ENCODE measurements at regions not wholly inside any gene's neighbourhood (a gene's known extent, or its start where the extent isn't known, plus 50 kb on each side); places are given as distances from the start of the nearest gene placed in this dataset.

DNA sequence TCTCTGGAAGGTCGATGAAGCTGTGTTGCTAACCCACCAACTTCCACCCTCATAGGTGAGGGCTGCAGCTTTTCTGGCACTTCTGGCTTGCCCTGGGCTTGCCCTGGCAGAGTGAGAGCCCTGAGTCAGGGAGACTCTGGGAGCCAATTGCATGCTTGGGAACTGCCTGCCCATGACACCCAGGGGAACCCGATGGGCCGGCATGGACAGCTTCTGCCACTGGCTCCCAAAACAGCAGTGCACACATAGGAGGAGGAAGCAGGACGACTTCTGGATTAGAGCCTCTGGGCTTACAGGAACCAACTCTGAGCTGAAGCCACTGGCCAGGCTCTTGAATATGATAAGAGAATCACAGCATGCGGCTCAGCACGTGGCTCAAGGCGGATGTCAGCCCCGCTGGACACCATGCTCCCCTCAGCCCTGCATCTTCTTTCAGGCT is 135.2 kb upstream of the UNC5B start:
- peaks cover 7% of the 10 kb centered on the region for H3K27me3 ChIP-seq (ENCODE audit: insufficient read depth, low read length)
- no peak overlapping the region for H3K9ac ChIP-seq (ENCODE audit: low read depth, low read length)
- no peak overlapping the region for H3K4me3 ChIP-seq (ENCODE audit: low read length)
- no peak overlapping the region for H3K27ac ChIP-seq (ENCODE audit: low read length)
- H3K36me3 ChIP-seq (ENCODE audit: insufficient read depth, low read depth, low read length): no peaks in the 10 kb centered on the region
- peaks cover 13% of the 10 kb centered on the region; the same call in 1 of the 2 replicates for H3K4me1 ChIP-seq (ENCODE audit: insufficient read depth, low read length)
- H3K9me3 ChIP-seq (ENCODE audit: insufficient read depth, low read depth, low read length): no peaks in the 10 kb centered on the region

DNA sequence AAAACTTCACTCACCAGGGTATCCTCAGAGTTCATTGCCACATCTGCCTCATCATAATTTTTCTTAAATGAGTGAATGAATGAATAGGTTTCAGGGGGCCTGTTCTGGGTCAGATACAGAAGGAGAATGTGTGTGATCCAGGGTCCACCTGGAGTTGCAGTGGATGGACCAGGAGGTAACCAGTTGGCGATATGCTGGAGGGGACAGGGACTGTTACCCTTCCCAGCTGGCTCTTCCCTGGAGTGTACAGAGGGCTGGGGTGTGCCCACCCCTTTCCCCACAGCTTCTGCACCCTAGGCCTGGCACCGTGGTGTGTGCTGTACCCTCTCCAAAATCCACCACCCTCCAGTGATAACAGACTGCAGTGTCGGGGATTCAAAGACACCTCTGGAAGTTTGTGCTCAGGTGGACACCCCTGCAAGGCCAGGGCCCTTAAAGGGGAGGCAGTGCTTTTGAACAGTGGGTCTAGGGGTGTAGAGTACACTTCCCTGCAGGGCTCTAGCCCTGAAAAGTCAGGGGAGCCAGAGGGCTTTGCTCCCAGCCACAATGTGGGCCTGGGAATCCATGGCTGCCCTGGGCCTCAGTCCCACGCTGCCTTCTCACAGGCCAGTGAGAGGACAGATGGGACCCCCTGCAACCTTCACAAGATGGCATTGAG is 134.4 kb upstream of the UNC5B start:
- no peaks in the 10 kb centered on the region for H3K9me3 ChIP-seq (ENCODE audit: insufficient read depth, low read depth, low read length)
- H3K4me1 ChIP-seq (ENCODE audit: insufficient read depth, low read length): peaks cover 13% of the 10 kb centered on the region; the same call in 1 of the 2 replicates
- H3K36me3 ChIP-seq (ENCODE audit: insufficient read depth, low read depth, low read length): no peaks in the 10 kb centered on the region
- H3K9ac ChIP-seq (ENCODE audit: low read depth, low read length): no peak overlapping the region
- H3K27ac ChIP-seq (ENCODE audit: low read length): no peak overlapping the region
- H3K4me3 ChIP-seq (ENCODE audit: low read length): no peak overlapping the region
- H3K27me3 ChIP-seq (ENCODE audit: insufficient read depth, low read length): peaks cover 7% of the 10 kb centered on the region

DNA sequence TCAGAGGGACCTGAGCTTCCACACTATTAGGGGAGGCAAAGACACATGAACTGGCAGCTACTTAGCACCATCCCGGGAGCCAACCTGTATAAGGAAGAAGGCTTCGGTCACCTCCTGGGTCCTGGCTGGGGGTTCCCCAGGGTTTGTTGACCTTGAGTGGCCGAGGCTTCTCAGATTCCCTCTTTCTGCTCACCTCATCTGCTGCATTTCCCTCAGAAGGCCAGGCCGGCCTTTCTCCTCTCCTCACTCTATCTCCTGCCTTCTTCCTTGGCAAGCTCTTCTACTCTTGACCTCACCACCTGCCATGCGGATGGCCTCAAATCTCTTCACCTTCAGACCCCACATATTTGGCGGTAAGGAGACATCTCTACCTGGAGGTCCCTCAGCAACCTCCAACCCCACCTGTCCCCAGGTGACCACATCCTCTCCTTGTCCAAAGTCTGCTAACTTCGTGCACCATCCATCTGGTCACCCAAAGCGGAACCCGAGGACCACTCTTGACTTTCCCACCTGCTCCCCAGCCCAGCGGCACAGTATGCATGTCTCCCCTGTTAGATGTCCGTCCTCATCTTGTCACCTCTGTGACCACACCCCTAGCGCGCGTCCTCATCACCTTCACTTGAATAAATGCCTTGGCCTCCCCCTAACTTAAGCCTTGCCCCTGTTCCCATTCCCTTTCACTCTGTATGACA is 133.8 kb upstream of the UNC5B start:
- H3K4me3 ChIP-seq (ENCODE audit: low read length): no peak overlapping the region
- H3K9me3 ChIP-seq (ENCODE audit: insufficient read depth, low read depth, low read length): no peaks in the 10 kb centered on the region
- H3K36me3 ChIP-seq (ENCODE audit: insufficient read depth, low read depth, low read length): no peaks in the 10 kb centered on the region
- peaks cover 13% of the 10 kb centered on the region; the same call in 1 of the 2 replicates for H3K4me1 ChIP-seq (ENCODE audit: insufficient read depth, low read length)
- no peak overlapping the region for H3K27ac ChIP-seq (ENCODE audit: low read length)
- H3K27me3 ChIP-seq (ENCODE audit: insufficient read depth, low read length): peaks cover 7% of the 10 kb centered on the region
- H3K9ac ChIP-seq (ENCODE audit: low read depth, low read length): no peak overlapping the region

DNA sequence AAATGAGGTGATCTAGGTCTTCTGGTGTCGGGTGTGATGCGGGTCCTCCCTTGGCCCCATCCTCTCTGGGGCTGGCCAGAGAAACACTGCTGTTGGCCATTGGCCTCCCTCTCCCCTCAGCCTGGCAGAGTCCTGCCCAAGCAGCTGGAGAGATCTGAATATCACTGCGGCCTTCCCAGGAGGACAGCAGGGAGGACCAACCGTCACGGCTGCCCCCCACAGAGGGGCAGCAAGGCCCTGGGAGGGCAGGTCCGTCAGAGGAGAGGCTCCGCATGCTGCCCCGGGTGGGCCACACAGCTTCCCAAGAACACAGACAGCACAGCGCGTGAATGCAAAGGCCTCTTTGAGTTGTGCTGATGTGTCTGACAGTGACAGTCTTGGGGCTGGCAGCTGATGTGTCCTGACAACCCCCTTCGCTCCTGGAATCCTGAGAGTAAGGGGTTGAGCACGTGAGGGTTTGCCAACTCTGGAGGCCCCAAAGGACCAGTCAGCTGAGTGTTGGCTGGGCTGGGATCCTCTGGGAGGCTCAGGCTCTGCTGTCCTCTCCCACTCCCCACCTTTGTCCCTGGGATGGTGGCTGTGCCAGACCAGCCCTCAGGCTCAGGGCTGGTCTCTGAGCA is 132.5 kb upstream of the UNC5B start:
- Histone ChIP-seq H3K9me3 (ENCODE audit: insufficient read depth, low read depth, low read length) (no peaks in the 10 kb centered on the region), H3K27me3 (ENCODE audit: insufficient read depth, low read length) (peaks cover 7% of the 10 kb centered on the region), H3K27ac (ENCODE audit: low read length) (no peak overlapping the region), H3K9ac (ENCODE audit: low read depth, low read length) (no peak overlapping the region), H3K4me3 (ENCODE audit: low read length) (no peak overlapping the region), H3K36me3 (ENCODE audit: insufficient read depth, low read depth, low read length) (no peaks in the 10 kb centered on the region), H3K4me1 (ENCODE audit: insufficient read depth, low read length) (peaks cover 7% of the 10 kb centered on the region; the same call in 1 of the 2 replicates)

DNA sequence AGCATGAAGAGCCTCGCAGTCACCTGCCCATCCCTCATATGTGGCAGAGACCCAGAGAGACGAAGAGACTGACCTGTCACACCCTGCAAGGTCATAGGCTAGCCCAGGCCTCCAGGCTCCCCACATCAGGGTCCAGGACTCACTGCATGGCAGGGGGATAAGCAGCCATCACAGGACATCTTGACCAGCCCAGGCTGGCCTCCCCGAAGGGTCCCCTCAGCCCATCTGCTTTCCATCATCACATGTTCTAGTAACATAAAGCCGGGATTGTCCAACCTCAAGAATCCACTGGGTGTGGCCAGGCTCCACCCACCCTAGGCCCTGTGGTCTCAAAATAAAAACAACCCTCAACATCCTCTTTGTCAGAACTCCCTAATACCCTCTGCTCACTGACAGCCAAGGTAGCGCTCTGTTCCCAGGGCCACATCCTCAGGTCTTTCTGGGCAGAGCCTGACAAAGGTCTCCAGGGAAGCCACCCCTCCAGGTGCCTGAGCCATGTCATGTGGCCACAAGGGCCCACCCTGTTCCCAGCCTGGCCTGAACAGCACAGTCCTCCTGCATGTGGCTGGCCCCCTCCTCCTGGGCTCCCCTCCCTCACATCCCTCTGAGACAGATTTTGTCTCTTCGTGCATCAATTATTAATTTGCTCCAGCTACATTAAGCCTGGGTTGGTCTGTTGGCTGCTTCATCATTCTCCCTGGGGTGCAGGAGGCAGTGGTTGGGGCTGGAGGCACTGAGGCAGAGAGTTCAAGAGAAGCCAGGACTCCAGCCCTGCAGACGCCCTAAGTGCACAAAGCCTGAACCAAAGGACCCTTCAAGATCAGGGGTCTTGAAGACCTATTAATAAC is 131.8 kb upstream of the UNC5B start:
- Histone ChIP-seq H3K27ac (ENCODE audit: low read length) (no peak overlapping the region), H3K4me1 (ENCODE audit: insufficient read depth, low read length) (peaks cover 10% of the 10 kb centered on the region; the same call in 1 of the 2 replicates), H3K4me3 (ENCODE audit: low read length) (no peak overlapping the region), H3K9me3 (ENCODE audit: insufficient read depth, low read depth, low read length) (no peaks in the 10 kb centered on the region), H3K9ac (ENCODE audit: low read depth, low read length) (no peak overlapping the region), H3K27me3 (ENCODE audit: insufficient read depth, low read length) (peaks cover 7% of the 10 kb centered on the region), H3K36me3 (ENCODE audit: insufficient read depth, low read depth, low read length) (no peaks in the 10 kb centered on the region)

DNA sequence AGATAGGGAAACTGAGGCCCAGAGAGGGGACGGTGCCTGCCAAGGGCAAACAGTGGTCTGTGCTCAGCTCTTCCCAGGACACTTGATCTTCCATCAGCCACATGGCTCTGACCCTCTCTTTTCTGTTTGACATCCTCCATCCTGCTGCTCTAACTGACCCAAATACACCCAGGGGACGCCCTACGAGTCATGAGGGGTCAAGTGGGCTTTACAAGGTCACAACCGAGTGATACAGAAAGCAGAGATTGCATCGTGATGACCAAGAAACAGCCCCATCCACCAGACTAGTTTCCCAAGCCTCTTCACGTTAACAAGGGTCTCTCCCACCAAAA is 131.2 kb upstream of the UNC5B start:
- H3K36me3 ChIP-seq (ENCODE audit: insufficient read depth, low read depth, low read length): no peaks in the 10 kb centered on the region
- H3K9me3 ChIP-seq (ENCODE audit: insufficient read depth, low read depth, low read length): no peaks in the 10 kb centered on the region
- no peak overlapping the region for H3K4me3 ChIP-seq (ENCODE audit: low read length)
- no peak overlapping the region for H3K9ac ChIP-seq (ENCODE audit: low read depth, low read length)
- H3K4me1 ChIP-seq (ENCODE audit: insufficient read depth, low read length): peaks cover 10% of the 10 kb centered on the region; the same call in 1 of the 2 replicates
- peaks cover 7% of the 10 kb centered on the region for H3K27me3 ChIP-seq (ENCODE audit: insufficient read depth, low read length)
- no peak overlapping the region for H3K27ac ChIP-seq (ENCODE audit: low read length)

DNA sequence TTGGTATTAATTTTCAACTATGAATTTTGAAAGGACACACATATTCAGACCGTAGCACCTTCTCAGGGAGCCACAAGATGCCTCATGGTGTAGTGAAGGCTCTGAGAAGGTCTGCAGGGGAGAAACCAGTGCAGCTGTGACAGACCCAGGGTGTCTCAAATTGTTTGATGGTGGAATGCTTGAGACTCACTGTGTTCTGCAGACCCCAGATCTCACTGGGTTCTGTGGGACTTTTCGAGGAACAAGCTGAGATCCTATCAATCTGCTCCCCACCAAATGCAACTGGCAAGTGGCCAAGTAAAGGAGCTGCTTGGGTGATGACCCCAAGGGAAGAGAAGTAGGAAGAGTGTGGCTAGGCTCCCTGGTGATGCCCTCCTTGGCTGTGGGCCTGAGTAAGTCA is 130.5 kb upstream of the UNC5B start:
- Histone ChIP-seq H3K27me3 (ENCODE audit: insufficient read depth, low read length) (peaks cover 7% of the 10 kb centered on the region), H3K9me3 (ENCODE audit: insufficient read depth, low read depth, low read length) (no peaks in the 10 kb centered on the region), H3K9ac (ENCODE audit: low read depth, low read length) (no peak overlapping the region), H3K4me3 (ENCODE audit: low read length) (no peak overlapping the region), H3K4me1 (ENCODE audit: insufficient read depth, low read length) (peaks cover 10% of the 10 kb centered on the region; the same call in 1 of the 2 replicates), H3K27ac (ENCODE audit: low read length) (no peak overlapping the region), H3K36me3 (ENCODE audit: insufficient read depth, low read depth, low read length) (no peaks in the 10 kb centered on the region)

DNA sequence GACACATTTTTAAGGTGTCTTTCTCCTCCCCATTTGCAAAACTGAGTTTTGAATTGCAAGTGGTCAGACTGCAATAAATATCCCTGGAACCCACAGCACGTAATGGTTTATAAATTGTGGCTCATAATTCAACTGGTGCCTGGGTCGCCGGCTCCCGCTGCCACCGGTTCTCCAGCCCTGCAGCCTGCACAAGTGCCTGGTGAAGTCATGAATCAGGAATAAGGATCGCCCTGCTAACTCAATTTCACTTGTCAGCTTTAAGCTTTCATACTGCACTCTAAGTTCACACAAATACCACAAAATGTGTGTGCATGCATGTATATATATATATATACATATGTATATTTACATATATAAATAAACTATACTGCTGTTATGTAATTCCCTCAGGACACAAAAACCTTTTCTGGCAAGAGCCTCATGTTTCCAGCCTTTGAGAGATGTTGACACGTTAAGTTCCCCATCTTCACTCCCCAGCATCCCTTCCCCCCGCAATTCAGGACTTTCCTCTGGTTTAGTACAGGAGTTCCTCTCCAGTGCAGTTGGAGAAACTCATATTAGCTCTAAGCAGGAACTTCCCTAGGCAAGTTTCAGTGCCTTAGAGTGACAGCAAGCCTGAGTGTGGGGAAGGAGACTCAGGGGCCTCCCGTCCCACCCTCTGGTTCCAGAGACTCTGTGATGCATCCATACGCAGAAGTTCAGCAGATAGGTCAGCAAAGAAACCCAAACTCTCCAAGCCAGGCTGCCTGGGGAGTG is 129.2 kb upstream of the UNC5B start:
- H3K4me3 ChIP-seq (ENCODE audit: low read length): no peak overlapping the region
- no peak overlapping the region for H3K27ac ChIP-seq (ENCODE audit: low read length)

DNA sequence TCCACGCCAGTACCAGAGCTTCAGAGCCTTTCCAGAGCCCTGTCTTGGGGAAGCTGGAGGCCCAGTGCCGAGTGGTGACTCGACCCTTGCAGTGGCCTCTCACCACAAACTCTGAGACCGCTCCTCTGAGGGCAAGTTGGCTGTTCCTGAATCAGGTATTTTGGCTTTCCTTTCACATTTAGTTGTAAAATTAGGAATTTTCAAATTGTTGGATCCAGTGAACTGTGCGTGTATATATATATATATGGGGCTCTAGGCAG is 128.7 kb upstream of the UNC5B start:
- Histone ChIP-seq H3K4me3 (ENCODE audit: low read length) (no peak overlapping the region), H3K9ac (ENCODE audit: low read depth, low read length) (no peak overlapping the region), H3K27me3 (ENCODE audit: insufficient read depth, low read length) (no peaks in the 10 kb centered on the region; the same call in 1 of the 2 replicates), H3K9me3 (ENCODE audit: insufficient read depth, low read depth, low read length) (no peaks in the 10 kb centered on the region), H3K27ac (ENCODE audit: low read length) (no peak overlapping the region), H3K4me1 (ENCODE audit: insufficient read depth, low read length) (peaks cover 3% of the 10 kb centered on the region; the same call in 1 of the 2 replicates), H3K36me3 (ENCODE audit: insufficient read depth, low read depth, low read length) (no peaks in the 10 kb centered on the region)

More for the DNA sequence above, 129.2 kb upstream of the UNC5B start:
- peaks cover 3% of the 10 kb centered on the region; the same call in 1 of the 2 replicates for H3K4me1 ChIP-seq (ENCODE audit: insufficient read depth, low read length)
- no peaks in the 10 kb centered on the region for H3K9me3 ChIP-seq (ENCODE audit: insufficient read depth, low read depth, low read length)
- peaks cover under 1% of the 10 kb centered on the region for H3K27me3 ChIP-seq (ENCODE audit: insufficient read depth, low read length)
- H3K9ac ChIP-seq (ENCODE audit: low read depth, low read length): no peak overlapping the region
- no peaks in the 10 kb centered on the region for H3K36me3 ChIP-seq (ENCODE audit: insufficient read depth, low read depth, low read length)

DNA sequence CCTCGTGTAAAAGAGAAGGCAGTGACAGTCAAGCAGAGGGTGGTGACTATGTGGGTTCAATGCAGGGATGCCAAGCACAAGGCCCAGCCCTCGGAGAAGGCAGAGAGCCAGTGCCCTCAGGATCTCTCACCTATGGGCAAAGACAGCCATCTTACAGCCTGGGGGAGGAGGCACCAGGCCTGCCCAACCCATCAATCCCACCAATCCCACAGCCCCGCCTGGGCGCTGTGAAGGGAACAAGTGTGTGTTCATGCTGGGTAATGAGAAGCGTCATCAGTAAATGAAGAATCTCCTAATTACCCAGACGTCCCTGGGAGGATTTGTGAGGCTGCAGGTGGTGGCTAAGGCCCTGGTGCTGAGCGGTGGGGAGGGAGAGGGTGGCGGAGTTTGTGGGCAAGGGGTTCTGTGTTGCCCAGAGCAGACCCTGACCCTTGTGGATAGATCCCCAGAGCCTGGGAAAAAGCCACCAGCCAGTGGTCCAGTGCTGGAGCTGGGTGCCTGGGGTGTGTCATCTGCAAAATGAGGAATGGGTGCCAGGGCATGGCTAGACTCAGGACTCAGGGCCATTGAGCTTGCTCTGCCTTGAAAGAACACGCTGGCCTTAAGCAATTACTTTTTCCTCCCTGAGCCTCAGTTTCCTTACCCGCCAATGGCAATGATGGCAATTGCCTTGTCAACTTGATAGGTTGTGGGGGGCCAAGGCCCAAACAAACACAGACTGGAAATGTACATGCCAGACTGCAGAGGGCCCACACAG is 128.1 kb upstream of the UNC5B start:
- Histone ChIP-seq H3K27ac (ENCODE audit: low read length) (no peak overlapping the region), H3K9me3 (ENCODE audit: insufficient read depth, low read depth, low read length) (no peaks in the 10 kb centered on the region)

More for the DNA sequence above, 128.1 kb upstream of the UNC5B start:
- Histone ChIP-seq H3K4me1 (ENCODE audit: insufficient read depth, low read length) (peaks cover 3% of the 10 kb centered on the region; the same call in 1 of the 2 replicates), H3K27me3 (ENCODE audit: insufficient read depth, low read length) (no peaks in the 10 kb centered on the region; the same call in 1 of the 2 replicates), H3K4me3 (ENCODE audit: low read length) (no peak overlapping the region), H3K36me3 (ENCODE audit: insufficient read depth, low read depth, low read length) (no peaks in the 10 kb centered on the region), H3K9ac (ENCODE audit: low read depth, low read length) (no peak overlapping the region)

Data from iPS-20b (cell line).